NCI-H2081 (cell line): ENCODE measurements at regions not wholly inside any gene's neighbourhood (a gene's known extent, or its start where the extent isn't known, plus 50 kb on each side); places are given as distances from the start of the nearest gene placed in this dataset.

Experiments
- DNase-seq, 2 experiments: peaks; one replicate each; lab custom pipeline; 2025; lab: John Stamatoyannopoulos, UW

GRCh38 chr11:91470656-91471055, 754.0 kb upstream of the FAT3 start:
- DNase-seq: no peak

GRCh38 chr11:91459840-91460239, 764.8 kb upstream of the FAT3 start:
- no peak for DNase-seq

- DNase-seq: no peak
These were observed 778.4 kb upstream of the FAT3 start for GRCh38 chr11:91446267-91446666.

DNA sequence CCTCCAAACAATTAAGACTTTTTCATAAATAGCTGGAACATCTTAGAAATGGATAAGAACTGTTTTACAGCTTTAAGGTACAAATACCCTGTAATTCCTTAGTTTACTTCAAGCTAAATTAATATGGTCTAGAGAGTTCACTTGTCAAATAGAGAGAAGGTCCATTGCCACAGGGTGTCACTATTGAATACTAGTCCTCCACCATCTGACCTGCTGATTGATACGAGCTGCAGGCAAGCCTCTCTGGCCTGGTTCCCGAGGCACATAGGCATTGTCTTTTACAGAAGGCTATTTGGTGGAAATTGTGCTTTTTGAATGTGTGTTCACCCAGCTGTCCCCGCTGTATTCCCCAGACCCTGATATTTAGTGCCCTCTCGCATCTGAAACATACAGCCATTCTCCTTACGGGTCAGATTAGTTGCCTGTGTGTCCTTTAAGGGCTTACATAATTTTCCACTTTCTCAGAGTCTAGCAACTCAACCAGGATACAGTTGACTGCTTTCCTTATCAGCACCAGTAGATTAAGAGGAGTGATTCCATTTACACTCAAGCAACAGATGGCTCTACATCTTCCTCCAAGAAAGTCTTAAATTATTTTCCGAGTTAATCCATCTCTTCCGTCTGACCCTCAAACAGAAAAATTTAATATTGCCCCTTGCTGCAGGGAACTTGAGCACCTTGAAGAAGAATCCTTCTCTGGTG, 788.8 kb upstream of the FAT3 start:
- DNase-seq: peak; percentile 2 to 22

DNA sequence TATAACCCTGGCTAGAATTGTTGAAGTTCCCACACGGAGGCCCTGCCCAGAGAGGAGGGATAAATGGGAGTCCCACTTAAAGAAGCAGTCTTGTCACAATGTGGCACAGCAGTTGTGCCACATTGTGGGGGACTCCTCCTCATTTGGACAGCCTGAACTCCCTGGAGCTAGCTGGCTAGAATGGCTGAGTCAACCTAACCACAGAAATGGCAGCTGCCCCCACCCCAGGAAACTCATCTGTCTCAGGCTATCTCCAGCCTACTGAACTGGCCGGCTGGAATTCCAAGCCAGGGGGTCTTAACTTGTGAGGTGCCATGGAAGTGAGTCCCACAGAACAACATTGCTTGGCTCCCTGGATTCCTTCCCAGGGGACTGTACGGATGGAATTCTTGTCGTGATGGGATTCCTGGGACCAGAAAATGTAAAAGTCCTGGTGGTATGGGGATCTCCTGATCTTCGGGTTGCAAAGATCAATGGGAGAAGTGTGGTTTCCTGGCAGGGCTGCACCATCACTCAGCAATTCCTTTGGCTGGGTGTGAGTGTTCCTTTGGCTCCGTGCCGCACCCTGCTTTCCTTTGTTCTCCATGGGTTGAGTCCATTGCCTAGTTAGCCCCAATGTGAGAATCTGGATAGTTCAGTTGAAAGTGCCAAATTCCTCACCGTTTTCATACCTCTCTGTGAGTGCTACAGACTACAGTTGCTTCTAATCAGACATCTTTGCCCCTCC, 791.2 kb upstream of the FAT3 start:
- DNase-seq: no peak

- DNase-seq: no peak
These were observed 803.0 kb upstream of the FAT3 start for GRCh38 chr11:91421641-91422040.

GRCh38 chr11:91407842-91408241, 816.8 kb upstream of the FAT3 start:
- no peak for DNase-seq

DNA sequence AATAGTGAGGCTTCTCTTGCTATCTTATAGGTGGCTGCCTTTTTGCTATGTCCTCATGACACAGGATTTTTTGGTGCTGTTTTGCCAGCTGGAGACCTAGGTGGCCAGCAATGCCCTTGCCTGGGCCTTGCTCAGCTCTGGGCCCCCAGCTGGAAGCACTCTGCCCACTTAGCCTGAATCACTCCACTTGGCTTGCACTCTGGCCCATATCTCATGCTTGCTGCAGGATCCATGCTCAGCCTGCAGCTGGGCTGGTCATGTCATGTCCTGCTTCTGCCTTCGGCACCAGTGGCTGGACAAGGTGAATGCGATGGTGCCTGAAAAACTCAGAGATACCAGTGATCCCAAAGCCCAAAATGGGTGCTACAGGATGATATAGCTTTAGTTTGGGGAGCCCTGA, 818.6 kb upstream of the FAT3 start:
- DNase-seq: no peak

- DNase-seq: no peak
These were observed 820.3 kb upstream of the FAT3 start for GRCh38 chr11:91404344-91404743.

DNA sequence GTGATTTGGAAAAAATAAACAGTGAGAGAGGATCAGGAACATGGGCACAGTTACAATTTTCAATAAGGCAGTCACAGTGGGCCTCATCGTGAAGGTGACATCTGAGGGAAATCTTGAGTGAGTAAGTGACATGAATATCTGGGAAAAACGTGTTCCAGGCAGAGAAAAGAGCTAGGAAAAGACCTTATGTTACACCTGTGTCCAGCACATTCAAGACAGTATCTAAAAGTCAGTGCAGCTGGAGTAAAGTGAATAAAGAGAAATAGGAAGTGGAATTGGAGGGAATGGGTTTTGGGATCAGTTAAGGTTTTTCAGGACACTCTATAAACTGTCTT, 827.5 kb upstream of the FAT3 start:
- DNase-seq: no peak

DNA sequence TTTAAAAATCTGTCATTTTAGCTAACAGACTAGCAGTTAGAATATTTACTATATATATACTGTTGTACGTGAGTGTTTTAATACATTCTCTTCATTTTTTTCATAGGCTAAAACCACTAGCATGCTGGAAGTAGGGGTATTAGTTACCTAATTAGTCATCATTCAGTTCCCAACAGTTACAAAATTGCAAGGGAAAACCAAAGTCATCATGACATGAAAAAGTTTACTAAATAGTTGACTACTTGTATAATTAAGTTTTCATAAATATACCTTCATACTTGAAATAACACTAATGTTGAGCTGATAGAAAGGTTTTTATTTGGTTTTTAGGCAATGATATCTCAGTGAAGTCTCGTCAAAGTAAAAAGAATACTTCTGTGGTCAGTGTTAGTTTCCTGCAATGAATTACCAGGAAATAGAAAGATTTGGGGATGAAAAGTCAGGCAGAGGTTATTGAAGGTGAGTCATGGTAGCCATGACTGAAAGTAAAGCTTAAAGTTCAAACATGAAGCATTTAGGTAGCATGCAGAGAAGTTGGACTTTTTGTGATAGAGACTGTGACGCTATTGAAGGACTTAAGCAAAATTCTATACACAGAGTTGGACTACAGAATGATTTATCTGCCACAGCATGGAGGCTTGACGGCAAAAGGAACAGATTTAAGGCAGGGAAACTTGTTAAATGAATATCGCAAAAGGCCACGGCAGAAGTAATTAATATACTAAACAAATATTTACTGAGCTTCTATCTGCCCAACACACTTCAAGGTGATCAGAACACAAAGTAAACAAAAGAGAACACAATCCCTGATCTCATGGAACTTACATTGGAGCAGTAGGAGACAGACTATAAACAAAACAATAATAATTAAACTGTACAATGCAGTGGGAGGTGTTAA, 828.1 kb upstream of the FAT3 start:
- peak in 1 of 2 experiments; percentile 2 for DNase-seq

DNA sequence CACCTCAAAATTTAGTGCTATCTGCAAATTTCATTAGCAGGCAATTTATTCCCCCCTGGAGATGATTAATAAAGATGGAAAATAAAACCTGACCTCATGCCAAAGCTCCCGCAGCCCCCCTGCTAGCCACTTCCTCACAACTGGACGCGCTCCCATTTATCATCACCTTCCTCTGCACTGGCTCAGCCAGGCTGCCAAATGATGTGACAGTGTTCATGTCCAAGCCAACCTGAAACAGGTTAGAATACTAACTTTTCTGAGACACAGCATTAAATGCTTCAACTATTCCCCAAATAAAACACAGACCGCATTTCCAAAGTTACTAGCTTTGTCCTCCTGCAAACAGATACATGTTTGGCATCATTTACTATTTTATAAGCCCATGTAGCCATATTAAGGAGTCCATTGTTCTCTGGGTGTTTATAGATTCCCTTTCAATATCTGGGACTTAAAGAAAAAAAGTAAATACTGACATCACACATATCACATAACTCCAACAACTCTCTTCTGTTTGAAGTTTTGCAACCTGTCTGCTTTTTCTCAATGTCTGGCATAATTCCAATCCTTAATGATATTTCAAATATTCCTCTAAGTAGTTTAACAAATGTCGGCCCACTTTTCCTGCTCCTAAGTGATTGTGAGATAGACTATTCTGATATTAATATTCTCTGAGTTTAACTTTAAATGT, 829.7 kb upstream of the FAT3 start:
- DNase-seq: peak in 1 of 2 experiments; percentile 11

DNA sequence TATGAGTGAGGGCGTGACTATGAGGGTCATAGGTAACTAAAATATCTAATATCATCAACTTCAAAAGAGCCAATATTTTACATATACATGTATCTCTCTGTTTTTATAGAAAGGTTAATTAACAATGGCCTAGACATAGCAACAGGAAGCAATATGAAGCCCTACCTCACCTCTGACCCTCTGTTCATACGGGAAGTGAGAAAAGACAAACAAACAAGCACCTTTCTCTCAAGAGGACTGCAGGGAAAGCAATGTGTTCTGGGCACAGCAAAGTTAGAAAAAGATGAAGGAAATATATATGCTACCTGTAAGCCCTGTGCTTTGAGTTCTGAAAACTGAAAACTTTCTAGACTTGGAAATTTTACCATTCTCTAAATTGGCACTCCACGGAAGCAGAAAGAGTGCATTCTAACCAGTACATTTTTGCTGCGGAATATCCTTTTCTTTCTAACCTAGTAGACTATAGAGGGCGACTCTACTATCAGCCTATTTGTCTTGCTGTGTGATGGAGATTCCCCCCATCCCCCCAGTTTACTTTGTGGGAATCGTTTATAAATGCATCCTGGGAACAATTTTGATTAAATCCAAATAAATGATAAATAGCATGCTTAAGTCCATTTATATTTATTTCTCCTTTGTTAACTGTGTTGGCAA, 830.4 kb upstream of the FAT3 start:
- DNase-seq: no peak

DNA sequence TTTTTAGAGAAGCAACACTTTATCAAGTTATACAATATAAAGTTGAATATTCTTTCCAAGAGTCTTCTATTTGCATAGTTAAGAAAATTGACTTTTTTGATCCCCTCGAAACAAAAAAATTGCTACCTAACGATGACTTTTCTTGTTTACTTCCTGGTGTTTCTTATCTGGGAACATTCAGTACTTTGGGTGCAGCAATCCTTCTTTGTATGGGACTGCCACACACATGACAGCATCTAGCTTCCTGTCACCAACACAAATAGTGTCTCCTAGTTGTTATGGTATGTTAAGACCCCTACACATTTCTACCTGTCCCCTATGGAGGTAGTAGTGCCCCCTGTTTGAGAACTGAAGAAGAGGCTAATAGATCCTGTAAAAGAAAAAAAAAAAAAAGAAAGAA, 841.7 kb upstream of the FAT3 start:
- DNase-seq: no peak

DNA sequence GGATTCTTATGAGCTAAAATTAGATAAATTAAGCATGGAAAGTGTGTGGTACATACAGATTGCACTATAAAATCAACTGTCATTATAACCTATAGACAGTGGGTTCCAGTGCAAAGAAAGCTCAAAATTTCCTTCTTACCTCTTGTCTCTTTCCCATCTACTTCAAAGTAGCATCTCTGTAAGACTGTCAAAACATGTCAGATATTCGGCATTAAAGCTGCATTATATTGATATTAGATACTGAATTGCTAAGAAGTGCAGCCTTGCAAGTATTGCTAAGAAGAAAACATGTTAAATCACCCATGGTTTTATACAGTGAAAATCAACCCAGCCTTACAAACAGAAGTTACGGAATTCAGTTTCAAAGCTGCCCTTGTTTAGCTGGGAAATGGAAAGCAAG, 849.8 kb upstream of the FAT3 start:
- DNase-seq: no peak

- DNase-seq: no peak
These were observed 851.1 kb upstream of the FAT3 start for GRCh38 chr11:91373497-91373896.

DNA sequence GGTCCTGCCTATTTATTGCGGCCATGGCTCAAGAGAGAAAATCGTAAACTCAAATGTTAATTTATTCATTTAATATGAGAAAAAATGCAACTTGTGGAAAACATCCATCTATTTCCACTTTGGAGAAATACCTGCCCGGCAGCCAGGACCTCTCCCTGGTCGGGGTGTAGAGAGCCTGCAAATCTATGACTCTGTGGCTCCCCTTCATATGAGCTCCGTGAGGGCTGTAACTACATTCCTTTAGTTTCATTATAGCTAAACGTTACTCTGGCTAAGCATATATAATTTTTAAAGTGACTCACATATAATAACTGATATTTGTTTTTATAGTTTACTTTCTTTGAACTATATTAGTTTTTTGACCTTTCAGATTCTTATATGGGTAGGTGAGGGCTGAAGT, 857.8 kb upstream of the FAT3 start:
- no peak for DNase-seq

GRCh38 chr11:91365986-91366585, 858.5 kb upstream of the FAT3 start:
- no peak for DNase-seq

- no peak for DNase-seq
These were observed 873.7 kb upstream of the FAT3 start for GRCh38 chr11:91350931-91351330.

- no peak for DNase-seq
These were observed 897.9 kb upstream of the FAT3 start for GRCh38 chr11:91326751-91327150.

DNA sequence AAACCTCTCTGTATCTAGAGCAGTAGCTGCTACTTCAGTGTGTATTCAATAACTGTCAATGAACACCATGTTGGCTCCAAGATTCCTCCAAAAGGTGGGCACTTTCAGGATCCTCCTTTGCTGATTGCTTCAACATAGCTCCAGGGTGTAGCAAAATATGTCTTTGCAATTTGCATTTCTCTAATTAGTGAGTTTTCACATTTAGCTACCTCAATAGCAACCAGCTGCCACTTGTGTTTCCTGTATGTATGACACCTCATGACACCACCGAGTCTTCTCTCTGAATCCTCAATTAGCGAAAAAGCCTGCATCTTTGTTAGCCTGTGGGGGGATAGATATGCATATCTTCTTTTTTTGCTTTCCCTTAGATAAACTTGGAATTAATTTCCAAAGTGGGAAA, 898.3 kb upstream of the FAT3 start:
- no peak for DNase-seq
